ENCODE measurements at regions not wholly inside any gene's neighbourhood (a gene's known extent, or its start where the extent isn't known, plus 50 kb on each side); places are given as distances from the start of the nearest gene placed in this dataset.

- Mint-ChIP-seq H3K27ac (no peak overlapping the region), H3K36me3 (no peaks in the 10 kb centered on the region)
These were observed 329.8 kb downstream of the RDH14 start for GRCh38 chr2:18230668-18231067.

GRCh38 chr2:18219676-18220075 is 340.8 kb downstream of the RDH14 start:
- no peak for ATAC-seq
- Mint-ChIP-seq H3K9me3 (no peaks in the 10 kb centered on the region), H3K36me3 (no peaks in the 10 kb centered on the region), H3K27ac (no peak overlapping the region)
- no peak for DNase-seq (ENCODE audit: low spot score in 2 of 2)

More at GRCh38 chr2:18230668-18231067, 329.8 kb downstream of the RDH14 start:
- DNase-seq (ENCODE audit: low spot score in 2 of 2) (no peak), ATAC-seq (no peak)
- peaks cover 7 to 14% of the 10 kb centered on the region in 2 donors for H3K9me3 Mint-ChIP-seq

DNA sequence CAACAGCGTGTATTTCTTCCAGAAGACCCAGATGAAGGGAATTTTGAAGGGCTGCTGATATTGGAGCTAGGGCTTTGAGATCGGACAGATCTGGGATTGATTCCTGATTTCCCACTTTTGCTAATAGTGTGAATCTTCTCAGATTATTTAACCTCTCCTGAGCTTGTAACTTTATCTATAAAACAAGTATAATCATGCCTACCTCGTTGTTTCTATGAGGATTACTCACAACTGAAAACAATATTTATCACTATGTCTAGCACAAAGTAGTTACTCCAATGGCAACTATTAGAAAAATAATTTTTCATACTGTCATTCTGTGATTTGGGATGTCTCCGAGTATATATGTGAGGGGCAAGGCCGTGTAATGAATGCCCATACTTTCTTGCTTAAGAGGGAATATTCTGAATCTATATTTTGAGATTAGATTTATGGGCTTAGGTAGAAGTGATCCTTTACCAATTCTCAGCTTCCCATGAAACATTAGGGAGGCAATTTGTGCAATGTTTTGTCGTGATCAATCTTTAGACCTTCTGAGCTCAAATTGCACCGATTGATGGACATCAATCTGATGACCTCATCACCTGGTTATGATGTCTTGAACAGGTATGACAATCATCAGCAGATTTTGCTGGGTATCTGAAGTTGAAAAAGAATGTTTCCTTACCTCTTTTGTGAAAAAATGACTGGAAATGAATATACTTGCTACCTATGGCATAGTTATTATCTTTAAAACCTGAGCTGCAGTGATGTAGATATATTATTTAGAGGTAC is 339.9 kb downstream of the KCNS3 start:
- Mint-ChIP-seq H3K27ac (no peak overlapping the region), H3K9me3 (no peaks in the 10 kb centered on the region), H3K36me3 (no peaks in the 10 kb centered on the region)
- no peak for DNase-seq (ENCODE audit: low spot score in 2 of 2)
- ATAC-seq, result no peak

DNA sequence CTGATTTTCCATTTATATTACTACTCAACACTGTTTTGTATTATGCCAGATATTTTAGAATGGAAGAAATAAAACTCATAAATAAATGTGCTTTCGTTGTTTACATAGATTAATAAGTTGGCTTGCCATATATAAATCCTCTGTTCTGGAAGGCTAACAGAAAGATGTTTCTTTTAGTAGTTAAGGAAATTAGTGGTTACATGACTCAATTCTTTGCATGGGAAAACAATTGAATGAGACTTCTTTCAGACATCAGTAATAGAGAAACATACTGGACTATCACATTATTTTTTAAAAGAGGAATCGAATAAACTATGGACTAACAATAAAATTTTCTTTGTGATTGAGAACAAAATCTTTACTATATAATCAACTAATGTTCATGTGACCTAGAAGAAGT is 336.5 kb downstream of the KCNS3 start:
- ATAC-seq, result no peak
- no peak for DNase-seq (ENCODE audit: low spot score in 2 of 2)
- Mint-ChIP-seq H3K36me3 (no peaks in the 10 kb centered on the region), H3K27ac (no peak overlapping the region), H3K9me3 (no peaks in the 10 kb centered on the region)

- ATAC-seq, result no peak
- Mint-ChIP-seq H3K36me3 (no peaks in the 10 kb centered on the region), H3K27ac (no peak overlapping the region), H3K9me3 (no peaks in the 10 kb centered on the region)
- no peak for DNase-seq (ENCODE audit: low spot score in 2 of 2)
These were observed 335.5 kb downstream of the KCNS3 start for GRCh38 chr2:18213986-18214385.

- no peak for DNase-seq (ENCODE audit: low spot score in 2 of 2)
- no peaks in the 10 kb centered on the region for H3K36me3 Mint-ChIP-seq
- no peak overlapping the region for H3K27ac Mint-ChIP-seq
- no peaks in the 10 kb centered on the region for H3K9me3 Mint-ChIP-seq
- no peak for ATAC-seq
These were observed 331.6 kb downstream of the KCNS3 start for GRCh38 chr2:18209934-18210639.

DNA sequence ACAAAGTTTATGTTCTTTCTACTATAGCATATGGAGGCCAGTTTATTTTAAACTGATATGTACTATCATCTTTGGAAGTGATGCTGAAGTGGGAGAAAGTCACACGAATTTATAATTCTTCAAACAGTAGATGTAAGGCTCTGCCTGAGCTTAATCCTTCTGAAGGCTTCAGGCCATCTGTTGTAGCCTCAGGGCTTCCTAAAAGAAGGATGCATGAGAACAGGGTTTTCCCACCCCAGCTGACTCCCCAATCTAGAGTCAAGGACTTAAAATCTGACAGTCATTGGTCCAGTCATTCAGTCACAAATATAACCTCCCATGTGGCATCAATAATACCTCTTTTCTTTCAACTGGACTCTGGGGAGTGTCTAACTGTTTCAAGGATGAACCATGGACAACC is 330.5 kb downstream of the KCNS3 start:
- no peak for DNase-seq (ENCODE audit: low spot score in 2 of 2)
- Mint-ChIP-seq H3K9me3 (peaks cover 0 to 6% of the 10 kb centered on the region in 2 donors), H3K36me3 (no peaks in the 10 kb centered on the region), H3K27ac (no peak overlapping the region)
- ATAC-seq, result no peak

DNA sequence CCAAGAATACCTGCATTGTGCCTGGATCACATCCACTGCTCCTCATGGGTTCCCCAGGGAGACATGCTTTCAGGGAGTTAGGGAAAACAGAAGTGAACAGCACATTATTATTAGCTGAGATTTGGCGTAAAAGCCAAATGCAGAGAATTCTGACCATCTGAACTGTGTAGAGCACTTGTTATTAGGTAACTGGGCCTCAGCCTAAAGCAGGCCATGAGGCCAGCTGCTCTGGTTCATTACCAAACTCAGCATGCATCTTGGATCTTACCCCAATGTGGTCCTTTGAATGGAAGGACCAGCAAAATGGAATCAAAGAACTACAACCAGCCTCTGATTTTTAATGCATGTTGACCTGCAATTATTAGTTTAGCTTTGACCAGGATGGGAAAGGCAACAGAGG is 322.3 kb downstream of the KCNS3 start:
- no peak for ATAC-seq
- Mint-ChIP-seq H3K36me3 (no peaks in the 10 kb centered on the region), H3K27ac (no peak overlapping the region), H3K9me3 (peaks cover 0 to 7% of the 10 kb centered on the region in 2 donors)
- DNase-seq (ENCODE audit: low spot score in 2 of 2), result no peak

- no peak for ATAC-seq
- Mint-ChIP-seq H3K9me3 (no peaks in the 10 kb centered on the region), H3K27ac (no peak overlapping the region), H3K36me3 (no peaks in the 10 kb centered on the region)
- DNase-seq (ENCODE audit: low spot score in 2 of 2), result no peak
These were observed 320.2 kb downstream of the KCNS3 start for GRCh38 chr2:18198677-18199076.

- no peak overlapping the region for H3K27ac Mint-ChIP-seq
- H3K9me3 Mint-ChIP-seq, result no peaks in the 10 kb centered on the region
- H3K36me3 Mint-ChIP-seq, result no peaks in the 10 kb centered on the region
- ATAC-seq, result no peak
- no peak for DNase-seq (ENCODE audit: low spot score in 2 of 2)
These were observed 315.7 kb downstream of the KCNS3 start for GRCh38 chr2:18194161-18194560.

GRCh38 chr2:18186816-18187613 is 308.5 kb downstream of the KCNS3 start:
- ATAC-seq (no peak), DNase-seq (ENCODE audit: low spot score in 2 of 2) (no peak)
- Mint-ChIP-seq H3K27ac (no peak overlapping the region), H3K36me3 (no peaks in the 10 kb centered on the region), H3K9me3 (no peaks in the 10 kb centered on the region)

DNA sequence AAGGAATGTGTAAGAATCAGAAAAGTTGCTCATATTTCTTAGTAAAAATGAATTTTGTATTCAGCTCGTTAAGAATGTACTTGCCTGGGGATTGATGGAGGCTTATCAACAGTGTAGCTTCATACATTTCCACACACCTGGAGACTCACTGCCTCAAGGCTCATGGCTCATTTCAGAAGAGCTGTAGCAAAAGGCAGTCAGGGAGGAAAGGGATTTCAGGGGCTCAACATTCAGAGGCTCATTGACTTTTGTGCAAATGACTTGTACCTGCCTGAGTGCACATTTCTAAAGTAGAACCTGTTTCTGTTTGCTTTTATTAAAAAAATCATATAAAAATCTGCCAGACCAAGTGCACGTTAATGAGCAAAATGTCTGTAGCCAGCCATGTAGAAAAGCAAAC is 304.4 kb downstream of the KCNS3 start:
- Mint-ChIP-seq H3K9me3 (no peaks in the 10 kb centered on the region), H3K27ac (no peak overlapping the region), H3K36me3 (no peaks in the 10 kb centered on the region)
- ATAC-seq, result no peak
- DNase-seq (ENCODE audit: low spot score in 2 of 2), result no peak

GRCh38 chr2:18180912-18181311 is 302.4 kb downstream of the KCNS3 start:
- Mint-ChIP-seq H3K27ac (no peak overlapping the region), H3K36me3 (no peaks in the 10 kb centered on the region), H3K9me3 (no peaks in the 10 kb centered on the region)
- DNase-seq (ENCODE audit: low spot score in 2 of 2), result no peak
- no peak for ATAC-seq

DNA sequence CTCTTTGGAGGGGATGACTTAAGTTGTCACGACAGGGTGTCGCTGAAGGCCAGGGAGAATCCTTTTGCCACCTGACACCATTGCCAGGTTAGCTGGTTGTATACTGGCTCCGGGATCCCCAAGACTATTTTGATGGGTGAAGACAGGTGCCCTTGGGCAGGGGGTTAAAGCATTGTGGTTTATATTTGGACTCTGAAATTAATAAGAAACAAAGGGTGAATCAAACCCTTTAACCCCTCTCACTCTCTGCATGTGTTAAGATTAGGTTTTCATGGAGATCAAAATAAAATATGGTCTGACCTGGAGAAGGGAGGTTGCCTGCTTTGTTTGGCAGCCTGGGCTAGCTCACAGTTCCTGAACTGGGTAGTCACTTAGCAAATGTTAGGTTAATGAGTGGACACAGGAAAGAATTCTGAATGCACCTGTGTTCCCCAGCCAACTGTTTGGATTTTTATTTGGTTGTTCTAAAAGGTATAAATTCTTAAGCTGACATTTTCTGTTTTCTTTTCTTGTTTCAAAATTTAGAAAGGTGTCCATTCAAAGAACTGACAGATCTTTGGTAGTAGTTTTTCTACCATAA is 301.7 kb downstream of the KCNS3 start:
- DNase-seq (ENCODE audit: low spot score in 2 of 2), result no peak
- no peak for ATAC-seq
- Mint-ChIP-seq H3K36me3 (no peaks in the 10 kb centered on the region), H3K9me3 (no peaks in the 10 kb centered on the region), H3K27ac (no peak overlapping the region)

GRCh38 chr2:18178736-18179349 is 300.4 kb downstream of the KCNS3 start:
- Mint-ChIP-seq H3K36me3 (no peaks in the 10 kb centered on the region), H3K27ac (no peak overlapping the region), H3K9me3 (no peaks in the 10 kb centered on the region)
- ATAC-seq (no peak), DNase-seq (ENCODE audit: low spot score in 2 of 2) (no peak)

DNA sequence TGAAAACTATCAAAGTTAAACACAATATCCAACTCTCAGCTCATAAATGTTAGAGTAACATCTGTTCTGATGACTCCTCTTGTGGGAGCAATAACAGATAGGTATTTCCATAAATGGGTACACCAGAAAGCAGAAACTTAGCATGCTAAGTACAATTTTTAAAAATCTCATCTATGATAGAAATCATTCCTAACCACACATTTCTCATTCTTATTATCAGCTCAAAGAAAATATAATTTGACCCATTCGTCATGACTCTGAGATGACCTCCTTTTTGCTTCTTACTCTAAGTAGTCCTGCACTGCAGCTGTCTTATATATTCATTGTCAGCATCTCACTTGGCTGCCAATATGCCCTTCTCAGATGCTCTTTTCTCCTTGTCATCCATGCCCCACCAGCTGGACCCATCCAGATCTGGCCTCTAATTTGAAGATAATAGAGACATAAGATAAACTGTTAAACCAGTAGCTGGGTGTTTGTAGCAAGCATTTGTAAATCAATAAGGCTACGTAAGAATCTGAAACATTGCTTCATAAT is 298.3 kb downstream of the KCNS3 start:
- no peak for DNase-seq (ENCODE audit: low spot score in 2 of 2)
- Mint-ChIP-seq H3K36me3 (no peaks in the 10 kb centered on the region), H3K27ac (no peak overlapping the region), H3K9me3 (no peaks in the 10 kb centered on the region)
- no peak for ATAC-seq

Measured in activated naive CD4-positive, alpha-beta T cell treated with anti-CD3 and anti-CD28 coated beads, Interleukin-2, amount 50 U/mL, for 72 hours (primary cell).